B cell (primary cell): ENCODE measurements at regions not wholly inside any gene's neighbourhood (a gene's known extent, or its start where the extent isn't known, plus 50 kb on each side); places are given as distances from the start of the nearest gene placed in this dataset.

ENCODE experiments used
- CTCF ChIP-seq: fragments of 200-600 bp; IDR thresholded peaks from one replicate; pipeline ENCODE4 v1.8.0; 2022; ENCODE audit warnings: antibody characterized with exemption, mild to moderate bottlenecking
- EZH2 ChIP-seq: IDR thresholded peaks from 2 replicates; pipeline ENCODE4 v1.6.1; 2012; ENCODE audit warnings: borderline replicate concordance, low read depth, mild to moderate bottlenecking, moderate library complexity, low read length; ENCODE audit not compliant: insufficient read depth, poor library complexity, severe bottlenecking

GRCh38 chr6:164114051-164114450 lies 699.5 kb downstream of the QKI start:
- TF ChIP-seq EZH2 (no peak), CTCF (no peak)
